ENCODE measurements at regions not wholly inside any gene's neighbourhood (a gene's known extent, or its start where the extent isn't known, plus 50 kb on each side); places are given as distances from the start of the nearest gene placed in this dataset.

GRCh38 chr11:104404231-104405175, 240.6 kb upstream of the PDGFD start:
- WGBS, result 82% methylated on average over 3 of the region's 3 CpGs
- Histone ChIP-seq H3K4me1 (no peaks in the 10 kb centered on the region), H3K4me3 (no peak overlapping the region), H3K36me3 (no peaks in the 10 kb centered on the region), H3K9me3 (no peaks in the 10 kb centered on the region), H3K27ac (replicated peaks in 1 of 4) (no peak overlapping the region), H3K27me3 (no peaks in the 10 kb centered on the region)
- TF ChIP-seq POLR2A (IDR thresholded peaks at IDR 0.05; ENCODE audit: low read depth), result no peak
- TF ChIP-seq, protein P1, sequence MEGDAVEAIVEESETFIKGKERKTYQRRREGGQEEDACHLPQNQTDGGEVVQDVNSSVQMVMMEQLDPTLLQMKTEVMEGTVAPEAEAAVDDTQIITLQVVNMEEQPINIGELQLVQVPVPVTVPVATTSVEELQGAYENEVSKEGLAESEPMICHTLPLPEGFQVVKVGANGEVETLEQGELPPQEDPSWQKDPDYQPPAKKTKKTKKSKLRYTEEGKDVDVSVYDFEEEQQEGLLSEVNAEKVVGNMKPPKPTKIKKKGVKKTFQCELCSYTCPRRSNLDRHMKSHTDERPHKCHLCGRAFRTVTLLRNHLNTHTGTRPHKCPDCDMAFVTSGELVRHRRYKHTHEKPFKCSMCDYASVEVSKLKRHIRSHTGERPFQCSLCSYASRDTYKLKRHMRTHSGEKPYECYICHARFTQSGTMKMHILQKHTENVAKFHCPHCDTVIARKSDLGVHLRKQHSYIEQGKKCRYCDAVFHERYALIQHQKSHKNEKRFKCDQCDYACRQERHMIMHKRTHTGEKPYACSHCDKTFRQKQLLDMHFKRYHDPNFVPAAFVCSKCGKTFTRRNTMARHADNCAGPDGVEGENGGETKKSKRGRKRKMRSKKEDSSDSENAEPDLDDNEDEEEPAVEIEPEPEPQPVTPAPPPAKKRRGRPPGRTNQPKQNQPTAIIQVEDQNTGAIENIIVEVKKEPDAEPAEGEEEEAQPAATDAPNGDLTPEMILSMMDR (IDR thresholded peaks at IDR 0.05), result no peak
- no peak for TF ChIP-seq EP300 (IDR thresholded peaks at IDR 0.05)
- no peak for TF ChIP-seq POLR2AphosphoS5 (IDR thresholded peaks at IDR 0.05)
- intact Hi-C loops (cut with DNase I), result no loop called here
- no peak for DNase-seq (ENCODE audit: extremely low spot score)

DNA sequence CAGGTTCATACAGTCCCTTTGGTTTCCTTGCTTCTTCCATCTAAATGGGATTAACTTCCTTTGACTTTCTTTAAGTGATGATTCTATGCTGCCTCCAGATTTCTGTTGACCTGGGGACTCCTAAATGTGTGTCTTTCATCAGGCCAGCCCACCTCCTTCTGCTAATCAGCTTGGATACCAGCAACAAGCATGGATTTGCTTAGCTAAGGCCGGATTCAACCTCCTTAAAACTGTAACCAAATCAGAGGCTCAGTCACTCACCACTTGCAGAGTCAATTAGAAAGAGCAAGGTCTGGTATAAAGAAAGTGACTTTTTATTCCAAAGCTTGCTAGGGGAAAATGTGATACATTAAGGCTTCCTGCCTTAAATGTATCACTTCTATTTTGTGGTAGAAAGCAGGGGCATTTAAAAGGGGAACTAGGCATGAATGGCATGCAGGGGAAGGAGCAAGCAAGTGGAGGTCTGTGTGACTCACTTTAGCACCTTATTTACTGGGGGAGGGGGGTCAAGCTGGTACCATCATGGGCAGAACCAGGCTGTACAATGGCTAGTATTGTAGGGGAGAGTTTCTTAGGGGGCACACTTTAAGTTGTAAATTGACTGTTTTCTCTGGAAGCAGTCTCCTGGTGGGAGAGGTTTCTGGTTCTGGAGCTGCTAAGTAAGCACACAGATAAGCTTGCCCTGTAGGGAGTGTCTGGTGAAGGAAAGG, 239.0 kb upstream of the PDGFD start:
- no peak overlapping the region for H3K27ac ChIP-seq (replicated peaks in 1 of 4)
- intact Hi-C loops (cut with DNase I), result no loop called here
- WGBS, result 81% methylated on average over 1 of the region's 1 CpG
- TF ChIP-seq POLR2A (IDR thresholded peaks at IDR 0.05; ENCODE audit: low read depth) (no peak), EP300 (IDR thresholded peaks at IDR 0.05) (no peak), POLR2AphosphoS5 (IDR thresholded peaks at IDR 0.05) (no peak)
- TF ChIP-seq, protein P1 (IDR thresholded peaks at IDR 0.05), result no peak
- no peak overlapping the region for H3K4me3 ChIP-seq
- no peaks in the 10 kb centered on the region for H3K27me3 ChIP-seq
- no peaks in the 10 kb centered on the region for H3K9me3 ChIP-seq
- no peaks in the 10 kb centered on the region for H3K36me3 ChIP-seq
- no peak for DNase-seq (ENCODE audit: extremely low spot score)
- H3K4me1 ChIP-seq, result no peaks in the 10 kb centered on the region

GRCh38 chr11:104394508-104394907, 230.6 kb upstream of the PDGFD start:
- no peak overlapping the region for H3K4me3 ChIP-seq
- intact Hi-C loops (cut with DNase I), result no loop called here
- 77% methylated on average over 1 of the region's 1 CpG for WGBS
- DNase-seq (ENCODE audit: extremely low spot score), result no peak
- H3K36me3 ChIP-seq, result no peaks in the 10 kb centered on the region
- no peaks in the 10 kb centered on the region for H3K9me3 ChIP-seq
- TF ChIP-seq EP300 (IDR thresholded peaks at IDR 0.05), result no peak
- TF ChIP-seq, protein P1 (IDR thresholded peaks at IDR 0.05), result no peak
- no peak for TF ChIP-seq POLR2AphosphoS5 (IDR thresholded peaks at IDR 0.05)
- TF ChIP-seq POLR2A (IDR thresholded peaks at IDR 0.05; ENCODE audit: low read depth), result no peak
- no peaks in the 10 kb centered on the region for H3K4me1 ChIP-seq
- H3K27me3 ChIP-seq, result no peaks in the 10 kb centered on the region
- H3K27ac ChIP-seq (replicated peaks in 1 of 4), result no peak overlapping the region

- Histone ChIP-seq H3K4me1 (no peaks in the 10 kb centered on the region), H3K9me3 (no peaks in the 10 kb centered on the region), H3K4me3 (no peak overlapping the region), H3K27me3 (no peaks in the 10 kb centered on the region), H3K36me3 (no peaks in the 10 kb centered on the region), H3K27ac (replicated peaks in 1 of 4) (no peak overlapping the region)
- intact Hi-C loops (cut with DNase I), result no loop called here
- TF ChIP-seq POLR2A (IDR thresholded peaks at IDR 0.05; ENCODE audit: low read depth) (no peak), EP300 (IDR thresholded peaks at IDR 0.05) (no peak), POLR2AphosphoS5 (IDR thresholded peaks at IDR 0.05) (no peak)
- TF ChIP-seq, protein P1 (IDR thresholded peaks at IDR 0.05), result no peak
- DNase-seq (ENCODE audit: extremely low spot score), result no peak
- WGBS, result 88% methylated on average over 4 of the region's 4 CpGs
These were observed 226.7 kb upstream of the PDGFD start for GRCh38 chr11:104390651-104391050.

All from esophagus muscularis mucosa (tissue), 4 donors.